ENCODE measurements at regions not wholly inside any gene's neighbourhood (a gene's known extent, or its start where the extent isn't known, plus 50 kb on each side); places are given as distances from the start of the nearest gene placed in this dataset.

DNA sequence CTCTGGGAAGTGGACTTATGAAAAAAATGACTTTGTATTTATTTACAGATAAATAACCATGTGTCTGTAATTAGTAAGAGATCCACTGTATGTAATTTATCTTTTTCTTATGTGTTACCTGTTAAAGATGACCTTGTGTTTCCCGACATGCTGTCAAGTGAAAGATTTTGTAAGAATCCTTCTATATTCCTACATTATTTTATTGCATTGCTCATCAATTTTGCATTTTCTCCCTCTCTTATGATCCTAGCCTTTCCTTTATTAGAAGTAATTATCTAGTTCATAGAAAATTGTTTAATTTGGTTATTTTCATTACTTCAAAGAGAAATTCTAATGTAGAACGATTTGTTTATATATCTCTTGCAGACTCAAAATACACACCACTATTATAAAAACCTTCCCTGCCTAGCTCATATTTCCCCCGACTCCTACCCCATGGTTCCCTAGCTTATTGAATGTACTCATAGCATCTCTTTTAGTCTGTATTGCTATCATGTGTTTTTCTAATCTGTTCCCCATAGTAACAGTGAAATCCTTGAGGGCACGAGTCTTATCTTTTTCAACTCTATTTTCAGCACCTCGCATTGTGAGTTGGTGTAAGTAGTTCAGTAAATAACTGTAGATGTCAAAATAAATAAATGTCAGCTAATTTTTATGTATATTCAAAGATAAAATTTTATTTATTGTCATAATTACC lies 774.4 kb downstream of the HDGFL1 start:
- intact Hi-C loops (cut with micrococcal nuclease): no loop called here

- intact Hi-C loops (cut with micrococcal nuclease): no loop called here
These were observed 777.8 kb upstream of the NRSN1 start for GRCh38 chr6:23348185-23348584.

- intact Hi-C loops (cut with micrococcal nuclease): no loop called here
These were observed 776.4 kb upstream of the NRSN1 start for GRCh38 chr6:23349521-23350147.

GRCh38 chr6:23350752-23351453 lies 775.1 kb upstream of the NRSN1 start:
- intact Hi-C loops (cut with micrococcal nuclease): no loop called here

DNA sequence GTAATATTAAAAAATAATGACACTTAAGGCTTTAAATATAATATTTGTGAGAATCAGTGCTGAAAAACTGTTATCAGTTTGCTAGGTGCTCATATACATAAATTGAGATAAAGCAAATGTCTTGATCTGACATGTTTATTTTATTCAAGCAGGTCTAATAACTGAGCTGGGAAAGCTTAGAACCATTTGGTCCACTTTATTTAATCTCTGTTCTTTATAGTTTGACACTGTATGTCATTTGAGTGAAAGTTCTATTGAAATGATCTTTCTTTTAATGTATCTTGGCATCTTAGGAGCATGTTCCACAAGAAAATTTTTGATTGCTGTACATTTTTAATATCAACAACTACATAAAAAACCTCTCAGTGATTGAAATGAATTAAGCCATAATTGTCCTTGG lies 772.0 kb upstream of the NRSN1 start:
- intact Hi-C loops (cut with micrococcal nuclease): no loop called here

- intact Hi-C loops (cut with micrococcal nuclease): no loop called here
These were observed 768.7 kb upstream of the NRSN1 start for GRCh38 chr6:23357185-23357766.

DNA sequence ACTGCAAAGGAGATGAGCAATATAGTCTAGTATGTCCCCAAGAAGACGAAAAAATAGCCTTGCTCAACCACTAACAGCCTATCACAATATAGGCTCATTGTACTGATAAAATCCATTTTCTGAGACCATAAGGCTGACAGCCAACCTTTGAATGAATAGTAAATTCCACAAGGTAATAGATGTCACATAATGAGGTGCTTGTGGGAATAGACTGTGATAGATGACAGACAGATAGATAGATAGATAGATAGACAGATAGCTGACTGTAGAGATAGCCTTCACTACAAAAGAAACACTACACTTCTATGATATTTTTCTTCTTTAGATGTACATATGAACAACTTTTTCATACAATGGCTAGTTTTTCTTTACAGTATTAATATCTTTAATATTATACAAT lies 760.3 kb upstream of the NRSN1 start:
- intact Hi-C loops (cut with micrococcal nuclease): no loop called here

- intact Hi-C loops (cut with micrococcal nuclease): no loop called here
These were observed 758.7 kb upstream of the NRSN1 start for GRCh38 chr6:23367311-23367710.

- intact Hi-C loops (cut with micrococcal nuclease): no loop called here
These were observed 757.5 kb upstream of the NRSN1 start for GRCh38 chr6:23368557-23368956.

GRCh38 chr6:23370051-23370450 lies 756.0 kb upstream of the NRSN1 start:
- intact Hi-C loops (cut with micrococcal nuclease): no loop called here

DNA sequence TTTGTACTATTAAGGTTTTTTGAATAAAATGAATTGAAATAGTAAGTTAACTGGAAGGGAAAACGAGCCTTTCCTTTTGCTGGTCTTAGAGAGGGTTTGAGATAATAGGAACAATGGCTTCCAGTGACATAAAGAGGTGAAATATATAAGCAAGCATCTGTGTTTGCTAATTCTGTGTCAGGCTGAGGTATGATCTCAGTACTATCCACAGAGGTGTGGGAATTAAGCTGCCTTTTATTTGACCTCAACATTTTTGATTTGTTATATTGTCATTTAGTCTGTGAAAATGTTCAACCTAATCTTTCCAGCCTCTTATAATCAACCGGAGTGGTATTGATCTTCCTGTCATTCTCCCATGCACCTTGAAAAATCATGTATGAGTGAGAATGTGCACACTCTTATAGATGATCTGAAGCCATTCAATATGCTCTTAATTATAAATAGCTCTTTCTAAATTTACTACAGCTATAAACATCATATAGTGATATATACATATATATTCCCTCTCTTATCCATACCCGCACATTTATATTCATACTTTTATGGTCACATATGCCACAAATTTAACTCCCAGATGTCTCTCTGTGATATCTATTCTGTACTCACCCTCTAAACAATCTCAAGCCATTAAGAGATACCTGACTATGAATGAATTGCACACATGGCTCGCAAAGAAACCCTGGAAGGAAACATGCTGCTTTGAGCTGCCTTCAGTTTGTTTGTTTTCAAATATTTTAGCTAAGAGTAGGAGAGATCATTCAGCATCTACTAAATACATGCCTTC lies 754.7 kb upstream of the NRSN1 start:
- intact Hi-C loops (cut with micrococcal nuclease): no loop called here

DNA sequence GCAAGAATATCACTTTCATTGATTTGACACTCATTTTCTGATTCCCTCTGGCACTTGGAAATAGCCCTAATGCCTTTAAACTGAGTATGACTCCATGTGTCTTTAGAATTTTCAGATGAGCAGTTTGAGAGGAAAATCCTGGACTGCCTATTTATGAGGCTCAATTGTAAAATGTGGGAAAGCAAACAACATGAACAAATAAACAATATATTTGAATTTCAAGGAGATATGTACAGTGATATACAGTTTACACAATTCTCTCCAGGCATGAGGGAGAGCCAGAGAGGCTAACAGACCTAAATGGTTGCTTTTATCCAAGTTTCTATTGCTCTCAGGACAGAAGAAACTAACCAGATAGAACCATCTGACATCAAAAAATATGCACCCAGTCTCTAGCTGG lies 748.2 kb upstream of the NRSN1 start:
- intact Hi-C loops (cut with micrococcal nuclease): no loop called here

GRCh38 chr6:23380465-23380864 lies 745.5 kb upstream of the NRSN1 start:
- intact Hi-C loops (cut with micrococcal nuclease): no loop called here

DNA sequence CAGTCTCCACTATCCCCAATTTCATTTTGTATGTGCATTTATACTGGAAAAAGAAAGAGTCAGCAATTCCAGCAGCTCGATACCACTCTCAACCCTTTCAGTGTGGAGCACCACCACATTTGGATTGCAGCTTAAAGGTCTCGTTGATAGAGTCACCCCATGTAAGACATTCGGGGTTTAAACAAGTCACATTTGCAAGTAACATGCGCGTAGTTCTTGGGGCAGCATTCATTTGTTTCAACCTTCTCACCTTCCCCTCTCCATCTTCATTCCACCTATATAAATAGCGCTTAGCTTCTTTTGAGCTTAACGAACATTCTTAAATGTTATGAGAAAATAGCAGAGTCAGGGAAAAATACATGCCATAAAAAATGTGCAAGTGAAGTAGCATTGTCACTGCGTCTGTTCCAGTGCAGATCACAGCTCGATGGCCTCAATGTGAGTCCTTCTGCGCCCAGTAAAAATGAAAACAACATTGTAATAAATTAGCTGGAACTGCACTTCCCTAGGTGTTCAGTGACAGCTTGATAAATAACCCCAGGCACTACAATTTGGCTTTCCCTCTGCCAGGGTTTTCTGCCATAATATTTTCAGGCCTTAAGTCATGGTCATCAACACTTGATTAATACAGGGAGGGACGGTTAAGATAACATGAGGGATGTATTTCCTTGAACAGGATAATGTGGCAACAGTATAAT lies 737.8 kb upstream of the NRSN1 start:
- intact Hi-C loops (cut with micrococcal nuclease): no loop called here

DNA sequence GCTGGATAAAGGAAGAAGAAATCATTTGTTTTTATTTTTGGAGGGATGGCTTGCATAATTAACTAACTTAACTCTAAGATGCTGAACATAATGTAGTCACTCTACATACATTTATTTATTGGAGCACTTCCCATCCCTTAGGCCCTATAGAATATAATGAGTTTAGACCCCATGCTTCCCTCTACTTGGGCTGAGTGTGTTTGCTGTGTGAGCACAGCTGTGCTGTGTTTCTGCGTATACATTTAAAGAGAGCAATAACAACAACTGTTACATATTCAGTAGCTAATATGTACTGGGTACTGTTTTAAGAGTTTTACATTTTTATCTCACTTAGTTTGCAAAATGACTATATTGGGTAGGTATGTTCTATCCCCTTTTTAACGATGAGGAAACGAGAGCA lies 736.6 kb upstream of the NRSN1 start:
- intact Hi-C loops (cut with micrococcal nuclease): no loop called here

DNA sequence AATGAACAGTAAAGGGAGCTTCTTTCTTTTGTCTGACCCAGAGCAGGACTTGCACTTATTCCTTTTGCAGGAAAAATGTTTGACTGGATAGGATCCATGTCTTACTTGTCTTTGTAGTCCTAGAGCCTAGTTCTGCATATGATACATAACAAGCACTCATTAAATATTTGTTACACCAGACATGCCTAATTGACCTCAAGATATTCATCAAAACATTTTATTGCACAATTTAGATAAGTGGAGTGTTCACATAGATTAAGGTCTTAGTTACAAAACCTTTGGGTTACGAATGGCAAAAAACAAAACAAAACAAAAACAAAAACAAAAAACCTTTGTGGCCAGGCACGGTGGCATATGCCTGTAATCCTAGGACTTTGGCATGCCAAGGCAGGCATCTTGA lies 735.8 kb upstream of the NRSN1 start:
- intact Hi-C loops (cut with micrococcal nuclease): no loop called here

- intact Hi-C loops (cut with micrococcal nuclease): no loop called here
These were observed 731.3 kb upstream of the NRSN1 start for GRCh38 chr6:23394681-23395080.

DNA sequence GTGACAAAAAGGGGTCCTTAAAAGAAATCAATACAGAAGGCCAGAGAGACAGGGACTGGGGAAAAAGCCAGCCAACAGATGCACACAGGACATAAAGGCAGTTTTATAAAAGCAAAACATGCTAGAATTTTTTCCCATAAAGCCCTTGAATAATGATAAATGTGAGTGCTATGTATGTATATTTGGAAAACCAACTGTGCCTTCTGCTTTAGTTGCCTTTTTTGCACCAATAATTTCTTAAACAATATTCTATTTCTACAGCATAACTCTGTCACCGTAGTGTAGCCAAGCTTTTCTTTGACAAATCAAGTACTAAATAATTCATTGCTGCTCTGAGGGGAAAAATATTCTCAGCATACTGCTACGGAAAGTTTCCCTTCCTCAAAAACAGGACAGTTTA lies 730.6 kb upstream of the NRSN1 start:
- intact Hi-C loops (cut with micrococcal nuclease): no loop called here

DNA sequence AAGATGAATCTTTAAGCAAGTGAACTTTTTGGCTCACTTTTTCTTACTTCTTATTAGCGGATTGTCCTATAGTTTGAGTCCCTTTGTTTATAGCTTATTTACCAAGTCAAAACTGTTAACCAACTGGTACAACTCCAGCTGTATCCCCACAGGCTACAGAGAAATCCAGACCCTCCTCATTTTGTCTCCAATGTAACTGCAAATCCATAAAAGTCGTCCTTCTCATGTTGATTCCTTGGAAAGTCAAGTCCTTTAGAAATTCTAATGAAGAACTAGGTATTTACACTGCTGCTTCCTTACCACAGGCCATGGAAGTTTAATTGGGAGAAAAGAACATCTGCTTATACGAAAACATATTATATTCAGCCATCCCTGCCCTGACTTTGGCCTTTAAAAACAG lies 729.1 kb upstream of the NRSN1 start:
- intact Hi-C loops (cut with micrococcal nuclease): no loop called here

GRCh38 chr6:23403460-23403859 lies 722.6 kb upstream of the NRSN1 start:
- intact Hi-C loops (cut with micrococcal nuclease): no loop called here

DNA sequence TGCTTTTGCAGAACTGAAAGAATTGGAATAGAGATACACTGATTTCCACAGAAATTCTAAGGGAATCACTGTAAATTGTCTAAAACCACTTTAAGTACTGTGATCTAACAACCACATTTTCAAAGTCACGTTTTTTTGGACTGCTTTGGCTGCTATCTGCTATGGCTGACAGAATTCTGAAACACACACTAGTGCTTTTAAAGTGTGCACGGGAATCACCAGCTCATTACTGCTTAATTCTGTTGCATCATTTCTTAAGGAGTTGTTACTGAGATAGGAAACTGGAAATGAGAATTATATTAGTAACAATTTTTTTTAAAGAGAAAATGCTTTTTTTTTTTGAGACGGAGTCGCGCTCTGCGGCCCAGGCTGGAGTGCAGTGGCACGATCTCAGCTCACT lies 716.5 kb upstream of the NRSN1 start:
- intact Hi-C loops (cut with micrococcal nuclease): no loop called here
